ENCODE measurements at regions not wholly inside any gene's neighbourhood (a gene's known extent, or its start where the extent isn't known, plus 50 kb on each side); places are given as distances from the start of the nearest gene placed in this dataset.
A peak's percentile ranks its signal among the peaks of the same experiment; 100 is the strongest.
"Not testable (repeated sequence)": the region's sequence is repeated elsewhere in the genome, so short reads cannot be mapped to it uniquely, and the experiment has no call there.

- no peaks in the 10 kb centered on the region for H3K36me3 ChIP-seq
- peaks cover 5% of the 10 kb centered on the region; the same call in 1 of the 2 replicates for H3K4me1 ChIP-seq (replicated peaks)
- H3K4me3 ChIP-seq: no peak overlapping the region
- H3K27me3 ChIP-seq (replicated peaks): no peaks in the 10 kb centered on the region; the same call in 1 of the 2 replicates
- no peak overlapping the region for H3K27ac ChIP-seq
- DNase-seq (ENCODE audit: low read depth in 1 of 2, low spot score in 2 of 2): peak; percentile 50 to 65
- no peaks in the 10 kb centered on the region for H3K9me3 ChIP-seq (replicated peaks)
Measured at GRCh38 chr6:130697995-130698535, 129.1 kb upstream of the SMLR1 start.

- no peaks in the 10 kb centered on the region; the same call in 1 of the 2 replicates for H3K27me3 ChIP-seq (replicated peaks)
- no peak overlapping the region for H3K4me3 ChIP-seq
- H3K4me1 ChIP-seq (replicated peaks): peaks cover 5% of the 10 kb centered on the region; the same call in 1 of the 2 replicates
- H3K36me3 ChIP-seq: no peaks in the 10 kb centered on the region
- DNase-seq (ENCODE audit: low read depth in 1 of 2, low spot score in 2 of 2): no peak
- no peak overlapping the region for H3K27ac ChIP-seq
- H3K9me3 ChIP-seq (replicated peaks): no peaks in the 10 kb centered on the region
Measured at GRCh38 chr6:130699742-130700141, 127.5 kb upstream of the SMLR1 start.

GRCh38 chr6:130700397-130700796 is 126.8 kb upstream of the SMLR1 start:
- H3K9me3 ChIP-seq (replicated peaks): no peaks in the 10 kb centered on the region
- H3K4me1 ChIP-seq (replicated peaks): peaks cover 5% of the 10 kb centered on the region; the same call in 1 of the 2 replicates
- H3K4me3 ChIP-seq: no peak overlapping the region
- DNase-seq (ENCODE audit: low read depth in 1 of 2, low spot score in 2 of 2): no peak
- no peak overlapping the region for H3K27ac ChIP-seq
- H3K36me3 ChIP-seq: no peaks in the 10 kb centered on the region
- H3K27me3 ChIP-seq (replicated peaks): no peaks in the 10 kb centered on the region; the same call in 1 of the 2 replicates

- H3K36me3 ChIP-seq: no peaks in the 10 kb centered on the region
- H3K27ac ChIP-seq: no peak overlapping the region
- no peaks in the 10 kb centered on the region for H3K9me3 ChIP-seq (replicated peaks)
- H3K4me1 ChIP-seq (replicated peaks): peaks cover 12% of the 10 kb centered on the region
- peak; percentile 63 to 65 for DNase-seq (ENCODE audit: low read depth in 1 of 2, low spot score in 2 of 2)
- H3K27me3 ChIP-seq (replicated peaks): no peaks in the 10 kb centered on the region
- H3K4me3 ChIP-seq: no peak overlapping the region
Measured at GRCh38 chr6:130708338-130708737, 118.9 kb upstream of the SMLR1 start.

GRCh38 chr6:130711641-130712040 is 115.6 kb upstream of the SMLR1 start:
- not testable (repeated sequence) for DNase-seq (ENCODE audit: low read depth in 1 of 2, low spot score in 2 of 2); H3K36me3 ChIP-seq; H3K4me3 ChIP-seq; H3K27me3 ChIP-seq (replicated peaks); H3K9me3 ChIP-seq (replicated peaks); H3K27ac ChIP-seq
- peaks cover 12% of the 10 kb centered on the region for H3K4me1 ChIP-seq (replicated peaks)

- H3K4me1 ChIP-seq (replicated peaks): peaks cover 8% of the 10 kb centered on the region
- DNase-seq (ENCODE audit: low read depth in 1 of 2, low spot score in 2 of 2): no peak
- no peaks in the 10 kb centered on the region for H3K27me3 ChIP-seq (replicated peaks)
- no peak overlapping the region for H3K27ac ChIP-seq
- no peaks in the 10 kb centered on the region for H3K36me3 ChIP-seq
- H3K9me3 ChIP-seq (replicated peaks): no peaks in the 10 kb centered on the region
- H3K4me3 ChIP-seq: no peak overlapping the region
Measured at GRCh38 chr6:130713144-130713543, 114.1 kb upstream of the SMLR1 start.

GRCh38 chr6:130715058-130715457 is 112.1 kb upstream of the SMLR1 start:
- no peaks in the 10 kb centered on the region for H3K36me3 ChIP-seq
- H3K4me1 ChIP-seq (replicated peaks): no peaks in the 10 kb centered on the region
- H3K27ac ChIP-seq: no peak overlapping the region
- no peak for DNase-seq (ENCODE audit: low read depth in 1 of 2, low spot score in 2 of 2)
- H3K9me3 ChIP-seq (replicated peaks): no peaks in the 10 kb centered on the region
- H3K27me3 ChIP-seq (replicated peaks): no peaks in the 10 kb centered on the region
- H3K4me3 ChIP-seq: no peak overlapping the region

- no peaks in the 10 kb centered on the region for H3K36me3 ChIP-seq
- H3K27ac ChIP-seq: no peak overlapping the region
- no peak overlapping the region for H3K4me3 ChIP-seq
- no peaks in the 10 kb centered on the region for H3K4me1 ChIP-seq (replicated peaks)
- no peaks in the 10 kb centered on the region for H3K9me3 ChIP-seq (replicated peaks)
- DNase-seq (ENCODE audit: low read depth in 1 of 2, low spot score in 2 of 2): no peak
- no peaks in the 10 kb centered on the region for H3K27me3 ChIP-seq (replicated peaks)
Measured at GRCh38 chr6:130716466-130716865, 110.7 kb upstream of the SMLR1 start.

- no peaks in the 10 kb centered on the region for H3K4me1 ChIP-seq (replicated peaks)
- H3K9me3 ChIP-seq (replicated peaks): no peaks in the 10 kb centered on the region
- DNase-seq (ENCODE audit: low read depth in 1 of 2, low spot score in 2 of 2): no peak
- no peaks in the 10 kb centered on the region for H3K36me3 ChIP-seq
- no peak overlapping the region for H3K27ac ChIP-seq
- H3K27me3 ChIP-seq (replicated peaks): no peaks in the 10 kb centered on the region
- H3K4me3 ChIP-seq: no peak overlapping the region
Measured at GRCh38 chr6:130717657-130718056, 109.5 kb upstream of the SMLR1 start.

- Histone ChIP-seq H3K4me1 (replicated peaks) (no peaks in the 10 kb centered on the region), H3K27me3 (replicated peaks) (no peaks in the 10 kb centered on the region), H3K9me3 (replicated peaks) (no peaks in the 10 kb centered on the region), H3K27ac (no peak overlapping the region), H3K36me3 (no peaks in the 10 kb centered on the region), H3K4me3 (no peak overlapping the region)
- no peak for DNase-seq (ENCODE audit: low read depth in 1 of 2, low spot score in 2 of 2)
Measured at GRCh38 chr6:130720076-130720715, 107.0 kb upstream of the SMLR1 start.

GRCh38 chr6:130724089-130724488 is 103.1 kb upstream of the SMLR1 start:
- no peaks in the 10 kb centered on the region for H3K4me1 ChIP-seq (replicated peaks)
- H3K27ac ChIP-seq: no peak overlapping the region
- no peak for DNase-seq (ENCODE audit: low read depth in 1 of 2, low spot score in 2 of 2)
- no peaks in the 10 kb centered on the region for H3K9me3 ChIP-seq (replicated peaks)
- H3K4me3 ChIP-seq: no peak overlapping the region
- H3K27me3 ChIP-seq (replicated peaks): no peaks in the 10 kb centered on the region
- H3K36me3 ChIP-seq: no peaks in the 10 kb centered on the region

- Histone ChIP-seq H3K27ac (no peak overlapping the region), H3K4me1 (replicated peaks) (no peaks in the 10 kb centered on the region), H3K9me3 (replicated peaks) (no peaks in the 10 kb centered on the region), H3K27me3 (replicated peaks) (no peaks in the 10 kb centered on the region), H3K36me3 (no peaks in the 10 kb centered on the region), H3K4me3 (no peak overlapping the region)
- no peak for DNase-seq (ENCODE audit: low read depth in 1 of 2, low spot score in 2 of 2)
Measured at GRCh38 chr6:130725551-130725950, 101.7 kb upstream of the SMLR1 start.

- not testable (repeated sequence) for H3K27ac ChIP-seq; H3K4me3 ChIP-seq; H3K27me3 ChIP-seq (replicated peaks); H3K36me3 ChIP-seq; H3K4me1 ChIP-seq (replicated peaks); H3K9me3 ChIP-seq (replicated peaks); DNase-seq (ENCODE audit: low read depth in 1 of 2, low spot score in 2 of 2)
Measured at GRCh38 chr6:130728064-130728463, 99.1 kb upstream of the SMLR1 start.

GRCh38 chr6:130730600-130730999 is 96.6 kb upstream of the SMLR1 start:
- no peak for DNase-seq (ENCODE audit: low read depth in 1 of 2, low spot score in 2 of 2)
- Histone ChIP-seq H3K27ac (no peak overlapping the region), H3K27me3 (replicated peaks) (no peaks in the 10 kb centered on the region), H3K4me1 (replicated peaks) (no peaks in the 10 kb centered on the region), H3K4me3 (no peak overlapping the region), H3K9me3 (replicated peaks) (no peaks in the 10 kb centered on the region), H3K36me3 (no peaks in the 10 kb centered on the region)

GRCh38 chr6:130734161-130734560 is 93.0 kb upstream of the SMLR1 start:
- no peaks in the 10 kb centered on the region for H3K36me3 ChIP-seq
- no peak for DNase-seq (ENCODE audit: low read depth in 1 of 2, low spot score in 2 of 2)
- no peaks in the 10 kb centered on the region for H3K27me3 ChIP-seq (replicated peaks)
- H3K4me1 ChIP-seq (replicated peaks): no peaks in the 10 kb centered on the region
- no peak overlapping the region for H3K4me3 ChIP-seq
- H3K27ac ChIP-seq: no peak overlapping the region
- H3K9me3 ChIP-seq (replicated peaks): no peaks in the 10 kb centered on the region
